Fibroblast of pulmonary artery (primary cell): ENCODE measurements at regions not wholly inside any gene's neighbourhood (a gene's known extent, or its start where the extent isn't known, plus 50 kb on each side); places are given as distances from the start of the nearest gene placed in this dataset.

Experiments used
- DNase-seq: peaks from one replicate; pipeline ENCODE4 v3.0.0-alpha.2; 2010; ENCODE audit warnings: low read depth
- H3K4me3 ChIP-seq: replicated peaks from 2 replicates; pipeline ENCODE4 v1.5.1; 2011; ENCODE audit warnings: low read depth, mild to moderate bottlenecking, control low read depth, low read length, moderate library complexity
- TF ChIP-seq, protein P1 (sequence below): IDR thresholded peaks from 2 replicates; pipeline ENCODE4 v1.5.1; 2011; ENCODE audit warnings: mild to moderate bottlenecking, control low read depth, low read length, inconsistent platforms; ENCODE audit errors: missing control alignments

DNA sequence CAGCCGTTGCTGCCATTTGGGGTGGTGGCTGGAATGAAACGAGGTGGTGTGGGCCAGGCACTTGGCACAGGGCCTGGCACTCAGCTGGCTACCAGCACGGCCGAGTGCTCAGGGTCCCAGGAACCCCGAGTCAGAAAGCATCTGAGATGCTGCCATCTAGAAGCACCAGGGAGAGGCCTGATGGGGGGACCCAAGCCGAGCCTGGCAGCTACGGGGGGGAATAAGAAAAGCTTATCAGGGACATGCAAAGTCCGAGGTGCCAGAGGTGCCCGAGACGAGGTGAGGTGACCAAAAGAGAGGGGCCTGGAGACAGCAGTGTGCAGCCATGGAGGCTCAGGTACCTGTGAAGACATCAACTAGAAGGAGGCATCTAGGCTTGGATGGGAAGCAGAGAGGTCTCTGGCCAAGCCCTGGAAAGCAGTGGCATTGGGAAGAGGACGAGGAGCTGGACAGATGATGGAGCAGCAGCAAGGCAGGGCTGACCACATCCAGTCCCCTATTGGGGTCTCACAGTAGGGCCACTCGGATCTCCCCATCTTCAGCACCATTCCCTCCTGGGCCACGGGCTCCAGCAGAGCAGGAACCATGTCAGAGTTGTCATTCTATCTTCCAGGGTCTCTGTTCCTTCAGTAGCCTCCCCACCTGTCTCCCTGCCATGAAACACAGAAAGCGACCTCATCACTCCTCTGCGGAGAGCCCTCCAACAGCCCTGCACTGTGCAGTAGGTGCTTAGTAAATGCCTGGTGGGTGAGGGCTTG is 59.3 kb upstream of the DIO3 start:
- no peak for DNase-seq
- TF ChIP-seq, protein P1, sequence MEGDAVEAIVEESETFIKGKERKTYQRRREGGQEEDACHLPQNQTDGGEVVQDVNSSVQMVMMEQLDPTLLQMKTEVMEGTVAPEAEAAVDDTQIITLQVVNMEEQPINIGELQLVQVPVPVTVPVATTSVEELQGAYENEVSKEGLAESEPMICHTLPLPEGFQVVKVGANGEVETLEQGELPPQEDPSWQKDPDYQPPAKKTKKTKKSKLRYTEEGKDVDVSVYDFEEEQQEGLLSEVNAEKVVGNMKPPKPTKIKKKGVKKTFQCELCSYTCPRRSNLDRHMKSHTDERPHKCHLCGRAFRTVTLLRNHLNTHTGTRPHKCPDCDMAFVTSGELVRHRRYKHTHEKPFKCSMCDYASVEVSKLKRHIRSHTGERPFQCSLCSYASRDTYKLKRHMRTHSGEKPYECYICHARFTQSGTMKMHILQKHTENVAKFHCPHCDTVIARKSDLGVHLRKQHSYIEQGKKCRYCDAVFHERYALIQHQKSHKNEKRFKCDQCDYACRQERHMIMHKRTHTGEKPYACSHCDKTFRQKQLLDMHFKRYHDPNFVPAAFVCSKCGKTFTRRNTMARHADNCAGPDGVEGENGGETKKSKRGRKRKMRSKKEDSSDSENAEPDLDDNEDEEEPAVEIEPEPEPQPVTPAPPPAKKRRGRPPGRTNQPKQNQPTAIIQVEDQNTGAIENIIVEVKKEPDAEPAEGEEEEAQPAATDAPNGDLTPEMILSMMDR = no peak

DNA sequence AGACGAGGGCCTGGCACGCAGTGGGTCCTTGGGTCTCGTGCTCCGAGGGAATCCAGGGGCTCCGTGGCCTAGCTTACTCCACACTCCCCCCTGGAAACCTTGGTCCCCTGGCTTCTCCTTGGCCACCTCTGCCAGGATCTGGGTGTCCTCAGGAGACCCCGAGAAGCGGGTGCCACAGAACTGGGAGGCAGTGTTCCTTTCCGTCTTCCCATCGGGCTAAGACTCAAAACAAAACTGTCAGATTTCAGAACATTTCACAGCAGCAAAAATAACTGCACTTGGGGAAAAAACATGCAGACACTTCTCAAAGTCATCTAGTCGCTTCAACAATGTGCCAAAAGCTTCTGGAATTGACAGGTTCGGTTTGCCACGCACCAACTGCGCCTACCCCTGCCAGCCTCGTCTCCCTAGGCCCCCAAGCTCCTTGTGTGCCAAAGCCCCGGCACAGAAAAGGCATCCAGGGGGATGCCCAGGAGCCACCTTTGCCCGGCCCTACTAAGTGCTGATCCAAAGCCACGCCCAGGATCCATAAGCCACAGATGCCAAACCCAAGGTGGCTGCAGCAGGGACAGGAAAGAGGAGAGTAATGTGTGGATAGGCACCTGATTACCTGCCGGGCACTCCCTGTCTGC is 58.4 kb upstream of the DIO3 start:
- H3K4me3 ChIP-seq = no peak overlapping the region
- TF ChIP-seq, protein P1 = no peak
- DNase-seq = no peak

More for the DNA sequence above, 59.3 kb upstream of the DIO3 start:
- H3K4me3 ChIP-seq = no peak overlapping the region

DNA sequence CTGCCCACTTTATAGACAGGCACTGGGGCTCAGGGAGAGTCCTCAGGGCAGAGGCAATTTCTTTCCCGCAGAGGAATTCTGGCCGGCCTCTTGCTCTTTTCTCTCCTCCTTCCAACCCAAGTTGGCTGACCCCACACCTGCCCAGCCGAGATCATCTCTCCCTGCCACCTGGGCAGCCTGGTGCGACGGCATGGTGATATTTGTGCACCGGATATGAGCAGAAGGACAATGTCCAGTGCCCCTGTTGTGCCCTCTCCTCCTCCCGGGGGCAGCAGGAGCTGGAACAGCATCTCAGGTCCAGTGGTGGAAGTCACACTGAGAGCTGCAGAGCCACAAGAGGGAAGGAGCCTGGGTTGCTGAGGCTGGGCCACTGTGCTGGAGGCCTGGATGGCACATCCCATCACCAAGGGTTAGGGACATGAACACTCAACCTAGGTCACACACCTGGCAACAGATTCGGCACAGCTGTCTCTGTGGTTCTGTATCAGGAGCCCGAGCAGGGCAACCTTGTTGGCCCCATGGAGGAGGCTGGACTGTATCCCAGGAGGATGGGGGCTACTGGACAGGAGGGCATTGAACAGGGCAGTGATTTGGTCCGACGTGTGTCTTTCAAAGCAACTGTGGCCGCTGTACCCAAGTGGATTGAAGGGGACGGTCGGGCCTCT is 57.7 kb upstream of the DIO3 start:
- DNase-seq = no peak
- TF ChIP-seq, protein P1 = no peak
- H3K4me3 ChIP-seq = no peak overlapping the region

DNA sequence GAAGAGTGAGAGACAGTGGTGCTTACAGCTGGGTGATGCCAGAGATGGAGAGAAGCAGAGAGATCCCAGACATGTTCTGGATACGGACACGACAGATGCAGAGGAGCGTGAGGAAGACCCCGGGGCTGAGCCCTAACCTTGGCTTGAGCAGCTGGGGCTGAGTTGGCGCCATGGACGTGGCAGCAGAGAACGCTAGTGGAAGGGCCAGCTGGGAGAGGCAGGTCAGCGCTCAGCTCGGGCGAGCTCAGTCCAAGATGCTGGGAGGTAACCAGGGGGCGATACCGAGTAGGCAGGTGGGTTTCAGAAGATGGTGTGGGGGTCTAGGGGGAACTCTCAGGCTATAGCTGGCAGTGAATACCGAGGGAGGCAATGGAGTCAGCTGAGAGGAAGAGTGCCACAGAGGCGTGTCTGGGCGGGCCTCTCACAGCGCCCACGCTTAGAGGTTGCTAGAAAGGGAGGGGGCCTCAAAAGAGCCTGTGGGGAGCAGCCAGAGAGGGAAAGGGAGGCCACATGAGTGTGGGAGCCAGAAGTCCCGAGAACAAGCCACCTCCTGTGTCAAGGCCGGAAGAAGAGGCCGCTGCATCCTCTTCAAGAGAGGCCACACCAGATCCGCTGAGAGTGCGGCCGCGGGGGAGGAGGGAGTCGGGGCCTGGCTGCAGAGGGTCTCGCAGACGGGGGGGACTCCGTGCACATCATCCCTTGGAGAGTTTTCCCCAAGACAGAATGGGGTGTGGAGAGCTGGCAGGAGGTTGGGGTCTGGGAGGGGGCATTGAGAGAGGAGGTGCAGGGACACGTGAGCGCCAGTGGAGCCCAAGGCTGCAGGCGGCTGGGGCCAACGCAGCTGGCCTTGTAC is 57.0 kb upstream of the DIO3 start:
- TF ChIP-seq, protein P1 = no peak
- no peak for DNase-seq

DNA sequence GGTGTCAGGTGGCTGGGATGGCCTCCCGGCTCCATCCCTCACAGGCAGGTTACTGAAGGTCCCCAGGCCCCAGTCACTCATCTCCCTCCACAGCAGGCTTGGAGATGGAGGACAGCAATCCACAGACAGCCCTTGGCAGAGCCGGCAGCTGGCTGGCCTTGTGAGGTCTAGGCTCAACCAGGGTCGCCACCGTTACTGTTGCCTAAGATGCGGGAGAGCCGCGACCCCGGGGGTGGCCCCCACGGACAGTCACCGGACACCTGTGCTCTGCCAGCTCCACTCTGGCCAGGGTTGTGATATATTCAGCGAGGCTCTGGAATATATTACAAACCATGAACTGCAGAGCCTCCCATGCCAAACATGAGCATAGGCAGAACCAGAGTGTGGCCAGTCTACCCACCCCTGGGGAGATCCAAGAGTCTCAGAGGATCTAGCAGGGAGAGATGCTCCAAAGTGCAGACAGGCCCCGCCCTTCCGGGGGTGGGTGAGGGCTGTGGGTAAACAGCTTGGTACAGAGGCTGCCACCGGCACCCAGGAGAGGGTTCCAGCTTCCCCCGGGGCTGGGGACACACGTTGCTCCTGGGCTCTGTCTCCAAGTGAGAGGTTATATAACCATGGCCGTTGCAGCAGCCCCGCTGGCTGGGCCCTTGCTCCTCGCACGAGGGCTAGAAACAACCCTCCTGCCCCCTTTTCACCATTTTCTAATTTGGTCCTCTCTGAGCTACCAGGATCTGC is 55.9 kb upstream of the DIO3 start:
- H3K4me3 ChIP-seq = no peak overlapping the region
- TF ChIP-seq, protein P1 = no peak
- DNase-seq = no peak

More for the DNA sequence above, 57.0 kb upstream of the DIO3 start:
- H3K4me3 ChIP-seq = no peak overlapping the region
